ENCODE measurements at regions not wholly inside any gene's neighbourhood (a gene's known extent, or its start where the extent isn't known, plus 50 kb on each side); places are given as distances from the start of the nearest gene placed in this dataset.
"Not testable (repeated sequence)": the region's sequence is repeated elsewhere in the genome, so short reads cannot be mapped to it uniquely, and the experiment has no call there.

- no peak for DNase-seq (ENCODE audit: insufficient read length)
- TF ChIP-seq POLR2A (IDR thresholded peaks at IDR 0.05; ENCODE audit: low read depth, low read length): no peak
- no peak for TF ChIP-seq TAF1 (IDR thresholded peaks at IDR 0.05; ENCODE audit: borderline replicate concordance, low read depth, low read length)
- no peak for TF ChIP-seq POLR2AphosphoS5 (IDR thresholded peaks at IDR 0.05; ENCODE audit: low read depth, low read length)
- FAIRE-seq: no peak
These were observed 197.9 kb upstream of the ALG10B start for GRCh38 chr12:38118632-38119031.

GRCh38 chr12:38120438-38120837 lies 196.1 kb upstream of the ALG10B start:
- FAIRE-seq (no peak), DNase-seq (ENCODE audit: insufficient read length) (no peak)
- no peak for TF ChIP-seq POLR2AphosphoS5 (IDR thresholded peaks at IDR 0.05; ENCODE audit: low read depth, low read length)
- TF ChIP-seq POLR2A (IDR thresholded peaks at IDR 0.05; ENCODE audit: low read depth, low read length): no peak
- no peak for TF ChIP-seq TAF1 (IDR thresholded peaks at IDR 0.05; ENCODE audit: borderline replicate concordance, low read depth, low read length)

GRCh38 chr12:38123028-38123427 lies 193.5 kb upstream of the ALG10B start:
- DNase-seq (ENCODE audit: insufficient read length); FAIRE-seq: not testable (repeated sequence)

- no peak for FAIRE-seq
- DNase-seq (ENCODE audit: insufficient read length): no peak
- TF ChIP-seq POLR2A (IDR thresholded peaks at IDR 0.05; ENCODE audit: low read depth, low read length): no peak
- no peak for TF ChIP-seq TAF1 (IDR thresholded peaks at IDR 0.05; ENCODE audit: borderline replicate concordance, low read depth, low read length)
- TF ChIP-seq POLR2AphosphoS5 (IDR thresholded peaks at IDR 0.05; ENCODE audit: low read depth, low read length): no peak
These were observed 192.9 kb upstream of the ALG10B start for GRCh38 chr12:38123566-38124246.

- DNase-seq (ENCODE audit: insufficient read length) (no peak), FAIRE-seq (no peak)
- TF ChIP-seq POLR2A (IDR thresholded peaks at IDR 0.05; ENCODE audit: low read depth, low read length) (no peak), TAF1 (IDR thresholded peaks at IDR 0.05; ENCODE audit: borderline replicate concordance, low read depth, low read length) (no peak), POLR2AphosphoS5 (IDR thresholded peaks at IDR 0.05; ENCODE audit: low read depth, low read length) (no peak)
These were observed 192.1 kb upstream of the ALG10B start for GRCh38 chr12:38124247-38125012.

GRCh38 chr12:38132139-38132538 lies 184.4 kb upstream of the ALG10B start:
- no peak for TF ChIP-seq TAF1 (IDR thresholded peaks at IDR 0.05; ENCODE audit: borderline replicate concordance, low read depth, low read length)
- TF ChIP-seq POLR2AphosphoS5 (IDR thresholded peaks at IDR 0.05; ENCODE audit: low read depth, low read length): no peak
- no peak for TF ChIP-seq POLR2A (IDR thresholded peaks at IDR 0.05; ENCODE audit: low read depth, low read length)

GRCh38 chr12:38137287-38137686 lies 179.3 kb upstream of the ALG10B start:
- no peak for FAIRE-seq
- DNase-seq (ENCODE audit: insufficient read length): no peak
- TF ChIP-seq POLR2AphosphoS5 (IDR thresholded peaks at IDR 0.05; ENCODE audit: low read depth, low read length) (no peak), TAF1 (IDR thresholded peaks at IDR 0.05; ENCODE audit: borderline replicate concordance, low read depth, low read length) (no peak), POLR2A (IDR thresholded peaks at IDR 0.05; ENCODE audit: low read depth, low read length) (no peak)

More at GRCh38 chr12:38132139-38132538, 184.4 kb upstream of the ALG10B start:
- FAIRE-seq (no peak), DNase-seq (ENCODE audit: insufficient read length) (no peak)

GRCh38 chr12:38137716-38138115 lies 178.9 kb upstream of the ALG10B start:
- no peak for TF ChIP-seq TAF1 (IDR thresholded peaks at IDR 0.05; ENCODE audit: borderline replicate concordance, low read depth, low read length)
- no peak for TF ChIP-seq POLR2AphosphoS5 (IDR thresholded peaks at IDR 0.05; ENCODE audit: low read depth, low read length)
- no peak for TF ChIP-seq POLR2A (IDR thresholded peaks at IDR 0.05; ENCODE audit: low read depth, low read length)
- DNase-seq (ENCODE audit: insufficient read length): no peak
- no peak for FAIRE-seq

GRCh38 chr12:38138225-38139221 lies 178.1 kb upstream of the ALG10B start:
- TF ChIP-seq POLR2AphosphoS5 (IDR thresholded peaks at IDR 0.05; ENCODE audit: low read depth, low read length) (no peak), TAF1 (IDR thresholded peaks at IDR 0.05; ENCODE audit: borderline replicate concordance, low read depth, low read length) (no peak), POLR2A (IDR thresholded peaks at IDR 0.05; ENCODE audit: low read depth, low read length) (no peak)
- peak; percentile 68 for FAIRE-seq
- no peak for DNase-seq (ENCODE audit: insufficient read length)

GRCh38 chr12:38139456-38139855 lies 177.1 kb upstream of the ALG10B start:
- DNase-seq (ENCODE audit: insufficient read length) (no peak), FAIRE-seq (no peak)
- TF ChIP-seq TAF1 (IDR thresholded peaks at IDR 0.05; ENCODE audit: borderline replicate concordance, low read depth, low read length): no peak
- TF ChIP-seq POLR2A (IDR thresholded peaks at IDR 0.05; ENCODE audit: low read depth, low read length): no peak
- TF ChIP-seq POLR2AphosphoS5 (IDR thresholded peaks at IDR 0.05; ENCODE audit: low read depth, low read length): no peak

- TF ChIP-seq POLR2A (IDR thresholded peaks at IDR 0.05; ENCODE audit: low read depth, low read length) (no peak), POLR2AphosphoS5 (IDR thresholded peaks at IDR 0.05; ENCODE audit: low read depth, low read length) (no peak), TAF1 (IDR thresholded peaks at IDR 0.05; ENCODE audit: borderline replicate concordance, low read depth, low read length) (no peak)
These were observed 175.3 kb upstream of the ALG10B start for GRCh38 chr12:38141239-38141638.

More at GRCh38 chr12:38141239-38141638, 175.3 kb upstream of the ALG10B start:
- DNase-seq (ENCODE audit: insufficient read length): no peak
- no peak for FAIRE-seq
